Natural killer cell (primary cell): ENCODE measurements at regions not wholly inside any gene's neighbourhood (a gene's known extent, or its start where the extent isn't known, plus 50 kb on each side); places are given as distances from the start of the nearest gene placed in this dataset.

Experiments used
- ATAC-seq, 3 donors: fragments of 150-1000 bp in 2 of 3; fragments of 200-7000 bp in 1 of 3; cut with Tn5 transposase; 1 replicate in 1 of 3; 2 replicates in 2 of 3; pipeline ENCODE4 v1.10.0; 2021; ENCODE audit warnings: mild to moderate bottlenecking in 2 of 3, moderate library complexity in 2 of 3
- DNase-seq, 2 donors: peaks; one replicate each; pipeline versions ENCODE4 v3.0.0 to v3.0.0-alpha.2; 2013 to 2021; ENCODE audit warnings: mixed read lengths in 1 of 2
- H3K27ac ChIP-seq: one replicate; pipeline ENCODE4 v1.5.1; 2013; ENCODE audit warnings: mild to moderate bottlenecking, low read length
- H3K27me3 ChIP-seq: one replicate; pipeline ENCODE4 v1.6.1; 2013; ENCODE audit warnings: low read length; ENCODE audit not compliant: control insufficient read depth, insufficient read depth
- H3K36me3 ChIP-seq: one replicate; pipeline ENCODE4 v1.6.1; 2013; ENCODE audit warnings: low read length; ENCODE audit not compliant: control insufficient read depth, insufficient read depth
- H3K4me1 ChIP-seq: one replicate; pipeline ENCODE4 v1.6.1; 2013; ENCODE audit warnings: low read length; ENCODE audit not compliant: control insufficient read depth, insufficient read depth
- H3K4me3 ChIP-seq: one replicate; pipeline ENCODE4 v1.5.1; 2013; ENCODE audit warnings: low read length
- H3K9me3 ChIP-seq: one replicate; pipeline ENCODE4 v1.6.1; 2013; ENCODE audit warnings: low read length; ENCODE audit not compliant: control insufficient read depth, insufficient read depth
- H3K27ac Mint-ChIP-seq, 2 donors: one replicate each; pipeline ENCODE4 v1.8.0; 2022; ENCODE audit warnings: mild to moderate bottlenecking in 2 of 2, mixed read lengths in 2 of 2, moderate library complexity in 1 of 2
- H3K27me3 Mint-ChIP-seq, 2 donors: one replicate each; pipeline ENCODE4 v1.8.0; 2022; ENCODE audit warnings: low read depth in 2 of 2, mixed read lengths in 2 of 2
- H3K36me3 Mint-ChIP-seq: one replicate; pipeline ENCODE4 v1.8.0; 2022; ENCODE audit warnings: mixed read lengths
- H3K4me1 Mint-ChIP-seq, 2 donors: one replicate each; pipeline ENCODE4 v1.8.0; 2022; ENCODE audit warnings: mixed read lengths in 2 of 2
- H3K4me3 Mint-ChIP-seq: one replicate; pipeline ENCODE4 v1.8.0; 2022; ENCODE audit warnings: mild to moderate bottlenecking, moderate library complexity, mixed read lengths
- H3K9me3 Mint-ChIP-seq, 2 donors: one replicate each; pipeline ENCODE4 v1.8.0; 2022; ENCODE audit warnings: mixed read lengths in 2 of 2
- WGBS: methylation state at CpG from one replicate; pipeline ENCODE4 v1.1.7; 2013; ENCODE audit warnings: missing lambda C conversion rate; ENCODE audit not compliant: insufficient coverage; 5-methylcytosine and 5-hydroxymethylcytosine counted together
- intact Hi-C: fragments of 100-400 bp; cut with micrococcal nuclease; formaldehyde crosslinking; loops from one replicate; pipeline ENCODE4 v1.14.2; 2022
- TF ChIP-seq, protein P1 (sequence below): fragments of 200-600 bp; IDR thresholded peaks from one replicate; pipeline ENCODE4 v1.8.0; 2022; ENCODE audit warnings: antibody characterized with exemption

DNA sequence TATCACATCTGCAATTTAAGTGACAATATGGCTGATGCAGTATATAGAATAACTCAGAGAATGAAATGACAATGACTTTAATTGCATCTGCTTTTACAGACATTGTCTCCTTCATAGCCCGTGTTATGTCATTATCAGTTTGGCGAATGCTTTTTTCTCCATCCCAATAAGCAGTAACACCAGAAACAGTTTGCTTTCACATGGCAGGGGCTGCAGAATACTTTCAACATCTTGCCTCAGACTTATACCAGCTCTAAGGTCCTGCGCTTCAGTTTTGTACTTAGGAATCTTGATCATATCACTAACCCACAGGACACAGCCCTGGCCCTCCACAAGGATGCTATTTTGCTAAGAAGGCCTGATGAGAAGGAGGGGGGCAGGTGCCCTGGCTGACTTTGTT lies 49.9 kb upstream of the SPESP1 start:
- Histone ChIP-seq H3K36me3 (no peaks in the 10 kb centered on the region), H3K27ac (no peak overlapping the region), H3K9me3 (no peaks in the 10 kb centered on the region), H3K4me3 (no peak overlapping the region), H3K4me1 (peaks cover 6% of the 10 kb centered on the region), H3K27me3 (peaks cover 1% of the 10 kb centered on the region)
- Mint-ChIP-seq H3K4me1 (peaks cover 0 to 6% of the 10 kb centered on the region in 2 donors), H3K9me3 (no peaks in the 10 kb centered on the region), H3K4me3 (no peak overlapping the region), H3K27ac (no peak overlapping the region), H3K27me3 (peaks cover 6 to 8% of the 10 kb centered on the region in 2 donors), H3K36me3 (no peaks in the 10 kb centered on the region)
- no peak for DNase-seq
- WGBS = 98% methylated on average over 2 of the region's 3 CpGs
- TF ChIP-seq, protein P1, sequence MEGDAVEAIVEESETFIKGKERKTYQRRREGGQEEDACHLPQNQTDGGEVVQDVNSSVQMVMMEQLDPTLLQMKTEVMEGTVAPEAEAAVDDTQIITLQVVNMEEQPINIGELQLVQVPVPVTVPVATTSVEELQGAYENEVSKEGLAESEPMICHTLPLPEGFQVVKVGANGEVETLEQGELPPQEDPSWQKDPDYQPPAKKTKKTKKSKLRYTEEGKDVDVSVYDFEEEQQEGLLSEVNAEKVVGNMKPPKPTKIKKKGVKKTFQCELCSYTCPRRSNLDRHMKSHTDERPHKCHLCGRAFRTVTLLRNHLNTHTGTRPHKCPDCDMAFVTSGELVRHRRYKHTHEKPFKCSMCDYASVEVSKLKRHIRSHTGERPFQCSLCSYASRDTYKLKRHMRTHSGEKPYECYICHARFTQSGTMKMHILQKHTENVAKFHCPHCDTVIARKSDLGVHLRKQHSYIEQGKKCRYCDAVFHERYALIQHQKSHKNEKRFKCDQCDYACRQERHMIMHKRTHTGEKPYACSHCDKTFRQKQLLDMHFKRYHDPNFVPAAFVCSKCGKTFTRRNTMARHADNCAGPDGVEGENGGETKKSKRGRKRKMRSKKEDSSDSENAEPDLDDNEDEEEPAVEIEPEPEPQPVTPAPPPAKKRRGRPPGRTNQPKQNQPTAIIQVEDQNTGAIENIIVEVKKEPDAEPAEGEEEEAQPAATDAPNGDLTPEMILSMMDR = no peak
- ATAC-seq = no peak
- intact Hi-C loops = no loop called here
